UCSD-AML1 (cell line): ENCODE measurements at regions not wholly inside any gene's neighbourhood (a gene's known extent, or its start where the extent isn't known, plus 50 kb on each side); places are given as distances from the start of the nearest gene placed in this dataset.

Source experiments
- DNase-seq: peaks from one replicate; lab custom pipeline; 2025; ENCODE audit not compliant: unreplicated experiment; lab: John Stamatoyannopoulos, UW

- no peak for DNase-seq
These were observed 180.5 kb downstream of the EFNB2 start for GRCh38 chr13:106354961-106355360.

GRCh38 chr13:106352850-106353249 lies 182.6 kb downstream of the EFNB2 start:
- no peak for DNase-seq

GRCh38 chr13:106351251-106351650 lies 184.2 kb downstream of the EFNB2 start:
- no peak for DNase-seq

GRCh38 chr13:106350208-106350607 lies 185.3 kb downstream of the EFNB2 start:
- no peak for DNase-seq

GRCh38 chr13:106349080-106349931 lies 186.2 kb downstream of the EFNB2 start:
- DNase-seq: no peak

GRCh38 chr13:106348075-106348840 lies 187.2 kb downstream of the EFNB2 start:
- DNase-seq: no peak

- no peak for DNase-seq
These were observed 191.1 kb downstream of the EFNB2 start for GRCh38 chr13:106344342-106344741.

- no peak for DNase-seq
These were observed 191.6 kb downstream of the EFNB2 start for GRCh38 chr13:106343836-106344235.

- DNase-seq: no peak
These were observed 195.2 kb downstream of the EFNB2 start for GRCh38 chr13:106340249-106340648.

- DNase-seq: no peak
These were observed 198.2 kb downstream of the EFNB2 start for GRCh38 chr13:106337096-106337850.

GRCh38 chr13:106336668-106337067 lies 198.8 kb downstream of the EFNB2 start:
- no peak for DNase-seq

- DNase-seq: no peak
These were observed 202.8 kb downstream of the EFNB2 start for GRCh38 chr13:106332621-106333020.

GRCh38 chr13:106331116-106331515 lies 204.3 kb downstream of the EFNB2 start:
- DNase-seq: no peak

GRCh38 chr13:106329941-106330340 lies 205.5 kb downstream of the EFNB2 start:
- DNase-seq: no peak

- no peak for DNase-seq
These were observed 208.7 kb downstream of the EFNB2 start for GRCh38 chr13:106326751-106327150.

GRCh38 chr13:106324444-106324843 lies 211.0 kb downstream of the EFNB2 start:
- no peak for DNase-seq

GRCh38 chr13:106322628-106323027 lies 212.8 kb downstream of the EFNB2 start:
- DNase-seq: no peak

- no peak for DNase-seq
These were observed 216.5 kb downstream of the EFNB2 start for GRCh38 chr13:106318941-106319411.

GRCh38 chr13:106314417-106314816 lies 221.0 kb downstream of the EFNB2 start:
- DNase-seq: no peak

- DNase-seq: no peak
These were observed 224.5 kb downstream of the EFNB2 start for GRCh38 chr13:106311004-106311403.

- no peak for DNase-seq
These were observed 225.1 kb downstream of the EFNB2 start for GRCh38 chr13:106310291-106310865.
